GM18519 (cell line): ENCODE measurements at regions not wholly inside any gene's neighbourhood (a gene's known extent, or its start where the extent isn't known, plus 50 kb on each side); places are given as distances from the start of the nearest gene placed in this dataset.
"Not testable (repeated sequence)": the region's sequence is repeated elsewhere in the genome, so short reads cannot be mapped to it uniquely, and the experiment has no call there.

Source experiments
- ATAC-seq: cut with Tn5 transposase; IDR thresholded peaks from one replicate; pipeline ENCODE4 v1.9.1; 2021; ENCODE audit warnings: mild to moderate bottlenecking, moderate library complexity; ENCODE audit not compliant: unreplicated experiment, low FRiP score

DNA sequence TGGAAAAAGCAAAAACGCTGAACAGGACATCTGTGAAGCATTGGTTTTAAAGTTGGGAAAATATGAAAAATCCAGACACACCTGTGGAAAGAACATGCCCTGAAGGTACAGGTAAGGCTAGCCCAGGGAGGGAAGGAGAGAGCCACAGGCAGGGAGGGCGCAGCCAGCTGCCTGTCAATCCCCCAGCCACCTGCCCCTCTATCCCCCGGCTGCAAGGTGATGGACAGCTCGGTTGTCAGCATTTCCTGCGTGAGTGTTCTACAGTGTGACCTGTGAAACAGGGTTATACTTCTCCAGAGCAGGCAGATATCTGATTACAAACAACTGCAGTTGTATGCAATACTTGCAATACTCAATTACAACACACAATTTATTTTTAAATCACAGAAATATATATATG is 358.1 kb downstream of the SMOC2 start:
- no peak for ATAC-seq

GRCh38 chr6:168796106-168796505 is 355.1 kb downstream of the SMOC2 start:
- no peak for ATAC-seq

- ATAC-seq = not testable (repeated sequence)
These were observed 354.6 kb downstream of the SMOC2 start for GRCh38 chr6:168795611-168796010.

DNA sequence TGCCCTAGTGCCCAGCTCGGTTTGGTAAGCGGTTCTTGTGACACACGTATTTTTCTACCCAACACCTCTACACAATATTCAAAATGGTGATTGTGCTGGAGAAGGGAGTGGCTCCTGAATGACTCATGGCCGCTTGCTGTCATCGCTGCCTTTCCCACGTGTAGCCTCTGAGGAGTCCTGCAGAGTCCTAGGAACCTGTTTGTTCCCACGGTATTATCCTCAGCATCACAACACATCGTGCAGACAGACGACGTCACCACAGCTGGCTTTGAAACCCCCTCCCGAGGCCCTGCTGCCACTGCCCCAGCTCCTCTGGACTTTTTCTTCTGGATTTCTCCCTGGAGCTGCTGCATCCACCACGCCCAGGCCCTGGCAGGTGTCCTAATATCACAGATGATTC is 353.5 kb downstream of the SMOC2 start:
- ATAC-seq = no peak

DNA sequence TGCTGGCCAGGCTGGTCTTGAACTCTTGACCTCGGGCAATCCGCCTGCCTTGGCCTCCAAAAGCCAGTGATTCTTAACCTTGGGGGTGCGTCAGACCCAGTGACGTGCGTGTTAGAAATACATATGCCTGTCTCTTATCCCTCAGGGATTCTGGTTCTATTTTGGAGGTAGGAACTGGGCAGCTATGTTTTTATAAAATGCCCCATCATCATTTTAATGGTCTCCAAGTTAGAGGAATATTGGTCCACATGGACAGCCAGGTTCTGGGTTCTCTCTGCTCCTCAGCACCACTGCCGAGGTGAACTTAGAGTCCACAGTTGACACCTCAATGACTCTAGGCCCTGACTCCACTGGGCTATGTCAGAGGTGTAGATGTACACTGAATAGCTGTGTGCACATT is 352.7 kb downstream of the SMOC2 start:
- ATAC-seq = no peak

GRCh38 chr6:168791917-168792316 is 350.9 kb downstream of the SMOC2 start:
- no peak for ATAC-seq

DNA sequence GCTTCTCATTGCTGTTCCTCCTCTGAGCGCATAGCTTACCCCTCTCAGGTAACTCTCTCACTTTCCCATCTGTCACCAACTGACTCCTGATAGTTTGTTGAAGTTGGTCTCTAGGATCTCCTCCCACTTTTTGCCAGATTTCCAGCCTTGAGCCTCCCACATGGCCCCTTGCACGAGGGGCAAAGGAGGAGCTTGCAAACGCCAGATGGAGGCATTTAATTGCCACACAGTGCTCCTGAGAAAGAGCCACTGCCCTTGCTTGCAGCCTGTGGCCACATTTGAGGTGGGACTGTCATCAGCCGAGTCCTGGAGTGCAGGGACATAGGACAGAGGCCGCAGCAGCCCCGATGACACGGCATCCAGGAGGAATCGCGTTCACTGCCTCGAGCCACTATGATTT is 348.7 kb downstream of the SMOC2 start:
- ATAC-seq = no peak

- ATAC-seq = no peak
These were observed 344.9 kb downstream of the SMOC2 start for GRCh38 chr6:168785720-168786511.

- no peak for ATAC-seq
These were observed 343.4 kb downstream of the SMOC2 start for GRCh38 chr6:168784426-168784825.

DNA sequence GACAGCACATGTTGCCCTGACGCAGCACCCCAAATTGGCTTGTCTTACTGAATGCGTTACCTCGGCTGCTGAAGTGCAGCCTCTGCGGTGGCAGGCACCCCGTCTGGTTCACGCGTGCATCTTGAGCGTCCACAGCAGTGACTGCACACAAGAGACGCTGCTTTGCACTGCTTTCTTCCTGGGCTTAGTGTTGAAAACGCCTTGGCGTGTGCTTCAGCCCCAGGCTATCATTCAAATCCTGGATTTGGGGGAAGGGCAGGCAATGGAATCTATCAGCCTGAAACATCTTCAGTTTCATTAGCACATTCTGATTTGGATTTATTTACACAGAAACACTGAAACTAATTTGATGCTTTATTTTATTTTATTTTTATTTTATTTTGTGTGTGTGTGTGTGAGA is 342.7 kb downstream of the SMOC2 start:
- no peak for ATAC-seq

DNA sequence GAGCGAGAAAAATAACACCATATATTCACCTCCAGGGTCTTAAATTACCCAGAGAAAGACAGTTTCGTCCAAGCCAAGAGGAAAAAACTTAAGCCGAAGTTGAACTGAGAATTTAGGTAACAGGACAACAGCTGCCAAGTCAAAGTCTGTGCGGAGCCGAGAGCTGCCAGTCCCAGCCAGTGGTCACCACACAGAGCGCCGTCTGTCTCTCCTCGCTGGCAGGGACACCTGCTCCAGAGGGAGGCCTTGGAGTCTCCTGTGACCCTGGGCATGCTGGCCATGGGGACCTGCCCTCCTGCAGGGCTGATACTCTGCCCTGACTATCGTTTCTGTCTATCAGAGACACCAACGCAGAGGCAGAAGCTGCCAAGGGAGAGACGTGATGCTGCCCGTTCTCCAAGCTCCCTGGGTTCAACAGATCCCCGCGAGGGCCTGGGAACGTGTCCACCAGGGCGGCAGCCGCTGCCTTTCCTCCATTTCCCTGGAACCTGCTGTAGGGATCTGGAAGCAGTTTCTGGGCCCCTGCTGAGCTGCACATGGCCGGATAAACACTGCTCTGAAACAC is 341.3 kb downstream of the SMOC2 start:
- ATAC-seq = no peak

- ATAC-seq = no peak
These were observed 337.2 kb downstream of the SMOC2 start for GRCh38 chr6:168778201-168778600.

DNA sequence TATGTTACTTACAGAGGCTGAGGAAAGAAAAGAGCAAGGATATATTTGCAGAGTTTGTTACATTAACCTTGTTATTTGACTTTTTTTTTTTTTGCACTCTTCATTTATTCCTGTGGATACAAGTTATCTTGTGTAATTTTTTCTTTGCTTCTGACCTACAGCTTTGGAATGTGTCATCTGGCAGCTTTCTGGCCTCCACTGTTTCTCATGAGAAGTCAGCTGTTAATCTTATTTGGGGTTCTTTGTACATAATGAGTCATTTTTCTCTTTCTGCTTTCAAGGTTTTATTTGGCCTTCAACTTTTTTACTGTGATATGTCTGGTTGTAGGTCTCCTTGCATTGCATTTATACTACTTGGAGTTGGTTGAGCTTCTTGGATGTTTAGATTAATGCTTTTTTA is 333.4 kb downstream of the SMOC2 start:
- ATAC-seq = no peak

DNA sequence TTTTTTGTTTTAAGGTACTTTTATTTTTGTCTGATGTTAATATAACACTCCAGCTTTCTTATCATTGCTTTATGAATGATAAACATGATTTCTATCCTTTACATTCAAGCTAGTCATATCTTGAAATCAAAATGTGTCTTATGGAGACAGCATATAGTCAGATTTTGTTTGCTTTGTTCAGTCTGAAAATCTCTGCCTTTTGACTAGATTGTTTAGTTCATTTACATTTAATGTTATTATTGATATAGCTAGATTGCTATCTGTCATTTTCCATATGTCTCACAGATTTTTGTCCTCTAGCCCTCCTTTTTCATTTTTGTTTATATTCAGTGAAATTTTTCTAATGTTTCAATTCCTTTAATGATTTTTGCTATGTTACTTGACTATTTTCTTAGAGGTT is 332.8 kb downstream of the SMOC2 start:
- ATAC-seq = no peak

DNA sequence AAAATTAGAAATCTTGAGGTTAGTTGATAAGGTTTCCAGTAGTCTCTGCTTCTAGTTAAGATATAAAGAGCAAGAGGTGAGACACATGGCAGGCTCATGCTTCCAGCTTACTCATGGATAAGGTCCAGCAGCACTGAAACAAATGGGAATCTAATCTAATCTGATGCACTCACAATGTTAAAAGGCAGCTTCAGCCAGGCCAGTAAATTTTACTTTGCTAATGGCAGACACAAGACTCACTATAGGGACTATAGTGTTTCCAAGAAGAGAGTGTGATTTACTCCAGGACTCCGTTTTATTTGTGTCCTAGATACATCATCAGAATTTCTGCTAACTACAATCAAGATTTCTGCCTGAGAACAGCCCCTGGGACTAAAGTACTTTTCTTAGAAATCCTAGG is 324.8 kb downstream of the SMOC2 start:
- no peak for ATAC-seq

DNA sequence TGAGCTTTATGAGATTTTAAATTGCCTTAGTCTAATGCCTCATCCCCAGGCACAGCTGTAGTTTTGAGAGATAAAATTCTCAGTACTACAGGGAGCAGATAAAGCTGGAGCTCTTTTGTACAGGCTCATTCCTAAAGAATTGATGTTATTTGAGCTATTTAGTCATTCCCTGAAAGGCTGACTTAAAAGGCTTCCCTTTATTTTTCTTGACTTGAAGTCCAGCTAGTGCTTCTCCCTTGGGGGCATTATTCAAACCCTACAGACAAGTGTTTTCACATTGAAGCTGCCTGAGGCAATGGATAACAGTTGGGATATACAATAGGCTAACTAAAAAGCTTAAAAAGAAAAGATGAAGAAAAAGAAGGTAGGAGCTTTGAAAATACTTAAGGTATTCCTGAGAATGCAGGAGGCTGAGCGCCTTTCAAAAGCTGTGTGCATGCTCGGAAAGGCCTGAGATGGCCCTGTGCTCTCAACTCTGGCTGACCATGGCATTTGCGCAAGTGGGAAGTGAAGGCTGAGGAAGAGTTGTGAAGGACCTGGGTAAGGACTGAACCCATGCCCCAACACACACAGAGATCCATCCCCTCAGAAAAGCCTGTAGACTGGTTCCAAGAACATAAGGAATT is 315.1 kb downstream of the SMOC2 start:
- no peak for ATAC-seq

DNA sequence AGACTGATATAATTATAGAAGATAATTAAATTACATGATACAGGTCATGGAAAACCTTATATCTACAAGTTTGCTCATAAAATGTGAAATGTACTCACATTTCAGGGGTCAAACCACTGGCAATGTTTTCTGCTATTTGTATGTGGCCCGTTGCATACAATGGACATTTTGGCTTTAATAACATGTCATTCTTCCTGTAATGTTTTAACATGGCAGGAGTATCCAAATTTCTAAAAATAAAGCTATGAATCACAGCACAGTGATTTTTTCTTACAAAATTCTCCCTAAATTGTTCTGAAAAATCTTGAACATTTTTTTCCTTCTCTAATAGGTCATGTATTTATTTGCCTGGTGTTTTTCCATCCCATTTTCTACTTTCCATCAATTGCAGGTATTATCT is 305.7 kb downstream of the SMOC2 start:
- ATAC-seq = no peak

DNA sequence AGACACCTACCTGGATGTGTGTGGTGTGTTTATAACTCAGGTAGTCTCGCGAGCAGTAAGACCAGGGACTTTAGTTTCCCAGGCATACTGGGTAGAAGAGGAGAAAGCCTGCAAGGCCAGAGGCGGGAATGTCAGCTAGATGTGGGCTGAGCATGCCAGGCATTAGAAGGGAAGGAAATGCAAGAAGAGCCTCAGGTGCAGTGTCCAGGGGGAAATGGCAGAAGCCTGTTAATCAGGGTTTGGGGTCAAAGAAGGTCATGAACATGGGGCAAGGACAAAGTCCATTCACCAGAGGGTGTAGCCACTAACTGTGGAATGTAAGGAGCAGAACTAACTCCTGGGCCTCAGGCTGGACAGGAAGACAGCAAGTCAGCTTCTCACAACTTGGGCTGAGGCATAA is 305.0 kb downstream of the SMOC2 start:
- ATAC-seq = no peak

- ATAC-seq = no peak
These were observed 303.9 kb downstream of the SMOC2 start for GRCh38 chr6:168744861-168745260.

- no peak for ATAC-seq
These were observed 301.2 kb downstream of the SMOC2 start for GRCh38 chr6:168741942-168742782.

GRCh38 chr6:168741305-168741704 is 300.3 kb downstream of the SMOC2 start:
- no peak for ATAC-seq
